GM18858 (cell line): ENCODE measurements at regions not wholly inside any gene's neighbourhood (a gene's known extent, or its start where the extent isn't known, plus 50 kb on each side); places are given as distances from the start of the nearest gene placed in this dataset.
"Not testable (repeated sequence)": the region's sequence is repeated elsewhere in the genome, so short reads cannot be mapped to it uniquely, and the experiment has no call there.

Experiments used
- ATAC-seq: cut with Tn5 transposase; IDR thresholded peaks from one replicate; pipeline ENCODE4 v1.9.1; 2021; ENCODE audit not compliant: unreplicated experiment

GRCh38 chr14:46147452-46147851 is 504.1 kb downstream of the RPL10L start:
- ATAC-seq: no peak

- no peak for ATAC-seq
Observed at GRCh38 chr14:46147024-46147423, 504.6 kb downstream of the RPL10L start.

GRCh38 chr14:46140445-46140844 is 511.1 kb downstream of the RPL10L start:
- no peak for ATAC-seq

- ATAC-seq: no peak
Observed at GRCh38 chr14:46139649-46140048, 511.9 kb downstream of the RPL10L start.

- no peak for ATAC-seq
Observed at GRCh38 chr14:46137786-46138185, 513.8 kb downstream of the RPL10L start.

- no peak for ATAC-seq
Observed at GRCh38 chr14:46136456-46136855, 515.1 kb downstream of the RPL10L start.

- no peak for ATAC-seq
Observed at GRCh38 chr14:46108228-46108627, 543.4 kb downstream of the RPL10L start.

GRCh38 chr14:46100901-46101300 is 550.7 kb downstream of the RPL10L start:
- not testable (repeated sequence) for ATAC-seq

- no peak for ATAC-seq
Observed at GRCh38 chr14:46091819-46092218, 559.8 kb downstream of the RPL10L start.

- ATAC-seq: no peak
Observed at GRCh38 chr14:46087604-46088003, 564.0 kb downstream of the RPL10L start.

GRCh38 chr14:46074061-46074460 is 577.5 kb downstream of the RPL10L start:
- ATAC-seq: no peak

- no peak for ATAC-seq
Observed at GRCh38 chr14:46063872-46064271, 587.7 kb downstream of the RPL10L start.

- no peak for ATAC-seq
Observed at GRCh38 chr14:46058964-46059563, 592.5 kb downstream of the RPL10L start.

- ATAC-seq: no peak
Observed at GRCh38 chr14:46057799-46058198, 593.8 kb downstream of the RPL10L start.

- ATAC-seq: no peak
Observed at GRCh38 chr14:46054526-46054925, 597.1 kb downstream of the RPL10L start.

- ATAC-seq: no peak
Observed at GRCh38 chr14:46053221-46053620, 598.4 kb downstream of the RPL10L start.

GRCh38 chr14:46051796-46052195 is 599.8 kb downstream of the RPL10L start:
- ATAC-seq: no peak

GRCh38 chr14:46048127-46048526 is 603.5 kb downstream of the RPL10L start:
- no peak for ATAC-seq

GRCh38 chr14:46036099-46036498 is 615.5 kb downstream of the RPL10L start:
- ATAC-seq: no peak

GRCh38 chr14:46034305-46034704 is 617.3 kb downstream of the RPL10L start:
- no peak for ATAC-seq

- ATAC-seq: no peak
Observed at GRCh38 chr14:46018846-46019420, 632.6 kb downstream of the RPL10L start.

GRCh38 chr14:46008348-46008747 is 643.2 kb downstream of the RPL10L start:
- no peak for ATAC-seq

GRCh38 chr14:45998554-45998953 is 653.0 kb downstream of the RPL10L start:
- no peak for ATAC-seq
